GM12864 (cell line): ENCODE measurements at regions not wholly inside any gene's neighbourhood (a gene's known extent, or its start where the extent isn't known, plus 50 kb on each side); places are given as distances from the start of the nearest gene placed in this dataset.
"Not testable (repeated sequence)": the region's sequence is repeated elsewhere in the genome, so short reads cannot be mapped to it uniquely, and the experiment has no call there.

Experiments
- DNase-seq: peaks from one replicate; pipeline ENCODE4 v3.0.0-alpha.2; 2011; ENCODE audit warnings: low read depth
- H3K4me3 ChIP-seq: 2 replicates; pipeline ENCODE4 v1.5.1; 2011; ENCODE audit warnings: mild to moderate bottlenecking, low read depth, low read length, control low read depth
- CTCF ChIP-seq: IDR thresholded peaks from 2 replicates; pipeline ENCODE4 v1.5.1; 2011; ENCODE audit warnings: low read depth, mild to moderate bottlenecking, moderate library complexity, low read length, control low read depth, inconsistent platforms; ENCODE audit errors: missing control alignments

- no peak for TF ChIP-seq CTCF
- H3K4me3 ChIP-seq = no peak overlapping the region
- no peak for DNase-seq
Measured at GRCh38 chr17:27951872-27952271, 58.7 kb upstream of the LYRM9 start.

GRCh38 chr17:27952366-27952765, 59.2 kb upstream of the LYRM9 start:
- no peak for TF ChIP-seq CTCF
- DNase-seq = no peak
- no peak overlapping the region for H3K4me3 ChIP-seq

GRCh38 chr17:27954548-27955495, 61.7 kb upstream of the LYRM9 start:
- no peak overlapping the region for H3K4me3 ChIP-seq
- no peak for DNase-seq
- TF ChIP-seq CTCF = no peak

GRCh38 chr17:27956601-27957445, 63.7 kb upstream of the LYRM9 start:
- DNase-seq = no peak

GRCh38 chr17:27957446-27957793, 64.3 kb upstream of the LYRM9 start:
- not testable (repeated sequence) for DNase-seq, H3K4me3 ChIP-seq

More at GRCh38 chr17:27956601-27957445, 63.7 kb upstream of the LYRM9 start:
- H3K4me3 ChIP-seq = no peak overlapping the region
- TF ChIP-seq CTCF = no peak

- no peak for TF ChIP-seq CTCF
- no peak overlapping the region for H3K4me3 ChIP-seq
- DNase-seq = no peak
Measured at GRCh38 chr17:27958708-27959381, 65.7 kb upstream of the LYRM9 start.

- no peak overlapping the region for H3K4me3 ChIP-seq
- DNase-seq = no peak
- TF ChIP-seq CTCF = no peak
Measured at GRCh38 chr17:27959382-27959709, 66.2 kb upstream of the LYRM9 start.
